HK-2 (cell line): ENCODE measurements at regions not wholly inside any gene's neighbourhood (a gene's known extent, or its start where the extent isn't known, plus 50 kb on each side); places are given as distances from the start of the nearest gene placed in this dataset.

Experiments used
- DNase-seq: peaks from one replicate; pipeline ENCODE4 v3.0.0-alpha.2; 2018; ENCODE audit not compliant: unreplicated experiment

DNA sequence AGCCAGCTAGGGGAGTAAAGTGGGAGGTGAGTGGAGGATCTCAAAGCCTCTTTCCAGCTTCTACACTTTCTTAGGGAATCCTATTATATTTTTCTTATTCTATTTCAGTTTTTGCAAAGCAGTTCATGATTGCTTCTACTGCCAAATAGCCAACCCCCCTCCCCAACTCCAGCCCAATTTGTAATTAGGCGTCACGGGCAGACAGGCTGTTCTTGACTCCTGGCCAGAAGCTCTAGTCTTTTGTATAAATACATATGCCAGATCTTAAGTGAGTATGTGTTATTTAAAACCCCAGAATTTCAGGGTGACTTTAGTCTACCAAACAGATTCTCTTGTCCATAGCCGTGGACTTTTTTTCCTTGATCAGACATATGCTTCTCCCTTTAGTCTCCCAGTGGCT lies 255.2 kb downstream of the BUB3 start:
- DNase-seq = no peak

DNA sequence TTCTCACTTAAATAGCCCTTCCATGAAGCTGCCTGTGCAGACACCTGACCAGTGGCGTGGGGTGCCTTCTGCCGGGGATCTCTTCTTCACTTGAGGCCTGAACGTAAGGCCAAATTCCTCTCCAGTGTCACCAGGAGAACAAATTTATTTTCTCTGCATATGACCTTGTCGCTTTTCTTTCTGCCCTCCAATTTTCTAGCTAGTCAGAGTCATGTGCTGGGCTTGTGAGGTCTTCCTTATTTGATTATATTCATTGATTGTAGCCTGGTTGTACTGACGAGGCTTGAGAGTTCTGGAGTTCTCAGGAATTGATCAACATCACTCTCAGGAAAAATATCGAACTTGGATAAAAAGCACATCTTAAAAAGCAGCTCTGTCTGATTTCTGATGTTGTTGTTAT lies 255.7 kb downstream of the BUB3 start:
- DNase-seq = no peak

DNA sequence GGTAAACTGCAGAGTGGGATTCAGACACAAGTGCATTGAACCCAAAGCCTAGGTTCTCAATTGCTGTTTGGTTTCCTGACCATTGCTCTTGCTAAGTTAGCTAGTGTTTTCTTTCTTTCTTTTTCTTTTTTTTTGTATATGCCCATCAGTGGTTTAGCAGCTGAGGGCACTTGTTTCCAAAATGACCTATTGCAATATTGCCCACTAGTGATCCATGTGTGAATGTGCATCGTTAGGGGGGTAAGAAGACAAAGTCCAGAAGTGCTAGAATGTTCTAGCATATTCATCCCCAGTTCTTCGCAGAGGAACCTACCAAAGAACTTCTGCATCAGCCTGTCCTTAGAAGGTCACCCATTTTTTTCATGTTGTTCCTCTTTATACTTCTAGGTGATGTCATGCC lies 252.8 kb upstream of the GPR26 start:
- DNase-seq = no peak

DNA sequence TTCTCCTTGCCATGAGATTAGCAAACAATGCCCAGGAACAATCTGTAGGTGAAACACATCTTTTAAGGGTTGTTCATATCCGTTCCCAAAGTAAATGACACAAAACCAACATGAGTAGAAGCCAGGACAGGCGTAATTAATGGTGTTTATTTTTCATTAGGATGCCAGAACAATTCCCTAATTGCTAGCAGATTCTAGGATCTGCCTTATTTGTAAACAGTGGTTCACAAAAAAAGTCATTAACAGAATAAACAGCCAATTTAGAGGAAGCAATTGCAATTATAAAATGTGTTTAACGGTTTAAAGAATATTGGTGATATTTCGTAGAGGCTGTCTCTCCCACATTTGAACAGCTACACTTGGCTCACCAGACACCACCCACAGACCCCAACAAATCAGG lies 250.6 kb upstream of the GPR26 start:
- DNase-seq = no peak

- DNase-seq = no peak
These were observed 248.7 kb upstream of the GPR26 start for GRCh38 chr10:123417414-123417813.

DNA sequence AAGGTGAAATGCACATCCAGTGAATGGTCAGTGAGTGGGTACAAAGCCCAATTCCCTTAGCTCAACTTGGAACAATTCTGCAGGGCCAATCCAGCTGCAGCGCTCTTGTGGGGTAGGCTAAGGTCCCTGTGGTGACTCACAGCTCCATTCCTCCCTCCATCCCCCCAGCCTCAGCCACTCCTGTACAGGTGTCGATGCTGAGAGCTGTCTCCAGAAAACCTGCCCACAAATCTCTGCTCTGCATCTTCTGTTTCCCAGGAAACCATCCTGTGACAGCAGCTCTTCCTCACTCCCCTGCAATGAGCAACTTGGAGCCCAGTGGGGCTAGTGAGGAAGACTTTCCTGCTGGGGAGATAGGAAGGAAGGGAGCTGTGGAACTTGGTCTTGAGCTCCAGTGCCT lies 244.7 kb upstream of the GPR26 start:
- no peak for DNase-seq

DNA sequence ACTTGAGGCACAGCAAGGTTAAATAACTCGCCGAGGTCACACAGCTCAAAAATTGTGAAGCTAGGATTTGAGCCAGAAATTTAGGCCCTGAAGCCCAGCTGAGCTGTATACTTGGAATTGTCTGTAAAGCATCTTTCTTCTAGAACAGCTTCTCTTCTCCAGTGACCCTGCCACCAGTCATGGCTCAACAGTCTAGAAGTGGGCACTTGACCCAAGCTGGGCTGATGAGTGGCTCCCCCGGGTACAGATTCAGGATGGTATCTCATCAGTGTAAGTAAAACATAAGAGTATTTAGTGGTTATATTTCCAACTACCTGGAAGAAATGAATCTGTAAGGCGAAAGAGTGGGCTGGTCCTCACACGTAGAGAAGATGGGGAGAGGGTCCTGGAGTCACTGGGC lies 243.9 kb upstream of the GPR26 start:
- no peak for DNase-seq

- DNase-seq = no peak
These were observed 241.6 kb upstream of the GPR26 start for GRCh38 chr10:123424537-123424936.

- no peak for DNase-seq
These were observed 240.5 kb upstream of the GPR26 start for GRCh38 chr10:123425680-123426079.

GRCh38 chr10:123427165-123427786 lies 238.9 kb upstream of the GPR26 start:
- DNase-seq = no peak

DNA sequence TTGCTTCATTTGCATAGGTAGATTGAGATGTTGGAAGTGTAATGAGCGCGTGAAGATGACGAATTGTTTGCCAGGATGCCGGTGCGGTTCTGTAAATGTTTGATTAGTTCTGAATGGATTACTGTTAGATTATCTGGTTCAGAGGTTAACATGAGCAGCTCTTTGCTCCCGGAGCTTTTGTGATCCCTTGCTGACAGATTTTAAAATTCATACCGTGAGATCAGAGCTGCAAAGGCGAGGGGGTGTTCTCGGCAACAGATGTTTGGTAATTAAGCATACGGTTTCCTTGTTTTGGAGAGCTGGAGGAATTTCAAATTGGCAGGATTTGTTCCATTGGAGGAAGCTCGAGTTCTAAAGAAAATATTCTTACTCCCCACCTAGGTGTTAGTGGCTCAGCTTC lies 237.8 kb upstream of the GPR26 start:
- no peak for DNase-seq

- no peak for DNase-seq
These were observed 236.4 kb upstream of the GPR26 start for GRCh38 chr10:123429706-123430221.

- no peak for DNase-seq
These were observed 232.6 kb upstream of the GPR26 start for GRCh38 chr10:123433539-123433938.

GRCh38 chr10:123434435-123435039 lies 231.6 kb upstream of the GPR26 start:
- no peak for DNase-seq

DNA sequence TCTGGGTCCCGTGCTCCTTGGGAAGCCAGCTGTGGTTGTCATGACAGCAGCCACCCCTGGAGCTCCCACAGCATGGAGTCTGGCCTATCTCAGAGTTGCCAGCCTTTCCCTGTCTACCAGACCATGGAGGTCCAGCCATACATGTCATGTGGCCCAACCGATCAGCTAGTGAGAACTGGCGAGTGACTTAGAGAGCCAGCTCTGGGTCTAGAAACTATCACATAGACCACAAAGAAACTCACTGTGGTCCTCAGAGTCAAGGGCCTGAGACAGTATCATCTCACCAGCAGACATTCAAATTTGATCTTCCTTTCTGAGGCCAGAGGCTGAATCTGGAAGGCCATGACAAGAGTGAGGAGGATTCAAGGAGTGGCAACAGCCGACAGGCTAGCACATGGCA lies 223.3 kb upstream of the GPR26 start:
- no peak for DNase-seq

GRCh38 chr10:123443924-123444323 lies 222.2 kb upstream of the GPR26 start:
- no peak for DNase-seq

GRCh38 chr10:123445261-123445775 lies 220.8 kb upstream of the GPR26 start:
- DNase-seq = no peak

- no peak for DNase-seq
These were observed 219.6 kb upstream of the GPR26 start for GRCh38 chr10:123446449-123447156.

DNA sequence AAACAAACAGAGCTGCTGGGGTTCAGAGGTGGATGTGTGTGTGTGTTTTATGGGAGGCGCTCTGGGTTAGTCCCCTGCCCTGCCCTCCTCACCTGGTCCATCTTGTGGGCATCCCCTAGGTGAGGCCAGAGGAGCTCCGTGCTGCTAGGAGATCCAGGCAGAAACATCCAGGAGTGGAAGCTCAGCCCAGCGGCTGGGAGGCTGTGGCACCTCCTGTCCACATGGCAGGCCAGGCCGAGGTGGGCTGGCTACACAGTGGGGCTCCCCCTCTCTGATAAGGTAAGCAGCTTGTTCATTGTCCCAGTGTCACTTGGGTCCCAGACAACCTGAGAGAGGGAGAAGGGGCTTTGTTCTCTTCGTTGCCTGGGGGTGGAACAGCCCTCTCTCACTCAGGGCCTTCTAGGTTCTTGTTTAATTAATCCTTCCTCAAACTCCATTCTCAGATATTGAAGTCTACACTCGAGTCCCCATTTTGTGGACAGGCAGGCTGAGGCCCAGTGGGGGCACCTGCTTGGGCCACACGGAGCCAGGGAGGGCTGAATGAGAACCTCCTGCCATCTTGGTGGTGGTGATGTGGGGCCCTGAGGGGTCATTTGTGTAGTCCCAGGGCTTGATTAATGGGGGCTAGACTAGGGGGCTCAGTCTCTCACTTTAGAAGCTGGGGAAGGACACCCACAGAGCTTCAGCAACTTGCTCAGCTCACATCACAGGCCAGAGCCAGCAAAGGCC lies 216.8 kb upstream of the GPR26 start:
- DNase-seq = no peak

DNA sequence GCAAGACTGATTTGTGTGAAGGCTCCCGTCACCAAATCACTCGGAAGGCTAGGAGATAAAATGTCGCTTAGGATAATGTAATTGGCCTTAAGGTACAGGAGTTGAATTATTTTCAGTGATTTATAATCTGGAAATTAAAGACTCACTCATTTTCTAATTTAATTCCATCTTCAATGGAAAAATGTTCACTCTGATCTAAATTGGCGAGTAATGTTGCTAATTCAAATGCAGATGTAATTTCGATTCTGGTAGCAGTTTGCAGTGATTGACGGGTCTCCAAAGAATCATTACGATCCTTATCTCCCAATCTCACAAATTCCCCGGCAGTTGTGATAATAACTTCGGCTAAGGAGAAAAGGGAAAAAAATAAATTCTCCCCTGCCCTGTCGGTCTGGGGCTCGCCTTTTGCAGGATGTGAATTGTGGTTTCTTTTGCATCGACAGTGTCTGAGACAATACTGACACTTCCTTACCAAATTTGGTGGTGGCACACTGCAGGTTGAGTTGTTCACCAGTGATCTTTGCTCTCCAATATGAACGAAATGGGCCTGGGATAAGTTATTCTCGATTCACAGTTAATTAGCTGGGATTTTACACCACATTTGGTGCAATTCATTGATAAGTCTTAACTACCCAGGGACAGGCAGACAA lies 215.1 kb upstream of the GPR26 start:
- DNase-seq = no peak

DNA sequence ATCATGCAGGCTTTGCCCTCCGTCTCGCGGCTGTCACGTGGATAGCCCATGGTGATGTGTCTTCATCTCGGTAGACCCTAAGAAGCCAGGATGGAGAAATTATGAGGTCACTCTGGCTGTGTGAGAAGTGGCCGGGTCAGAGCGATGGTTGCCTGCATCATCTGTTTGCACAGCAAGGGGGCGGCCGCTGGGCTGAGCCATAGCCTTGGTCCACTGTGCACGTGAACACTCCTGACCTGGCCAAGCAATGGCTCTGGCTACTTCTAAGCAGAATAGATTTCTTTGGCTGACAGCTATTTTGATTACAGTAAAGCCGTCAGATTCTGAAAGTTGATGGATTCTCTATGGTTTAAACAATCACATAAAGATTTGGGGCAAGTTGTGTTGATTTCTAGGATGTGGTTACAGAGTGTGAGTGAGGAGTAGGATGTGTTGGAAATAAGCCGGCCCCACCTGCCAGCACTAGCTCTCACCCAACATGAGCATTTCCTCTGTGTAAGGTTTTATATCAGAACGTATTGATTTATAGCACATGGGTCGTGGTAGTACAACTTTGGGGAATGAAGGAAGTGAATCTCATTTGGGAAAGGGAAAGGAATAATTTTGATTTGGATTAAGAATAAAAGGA lies 214.4 kb upstream of the GPR26 start:
- DNase-seq = no peak
